HG03565 (cell line): ENCODE measurements at regions not wholly inside any gene's neighbourhood (a gene's known extent, or its start where the extent isn't known, plus 50 kb on each side); places are given as distances from the start of the nearest gene placed in this dataset.

Experiments
- ATAC-seq: cut with Tn5 transposase; IDR thresholded peaks from one replicate; pipeline ENCODE4 v1.9.1; 2021; ENCODE audit warnings: mild to moderate bottlenecking, moderate library complexity; ENCODE audit not compliant: unreplicated experiment

GRCh38 chr20:48166082-48166835 lies 381.0 kb upstream of the SULF2 start:
- ATAC-seq: no peak

GRCh38 chr20:48165401-48165685 lies 380.1 kb upstream of the SULF2 start:
- ATAC-seq: no peak

DNA sequence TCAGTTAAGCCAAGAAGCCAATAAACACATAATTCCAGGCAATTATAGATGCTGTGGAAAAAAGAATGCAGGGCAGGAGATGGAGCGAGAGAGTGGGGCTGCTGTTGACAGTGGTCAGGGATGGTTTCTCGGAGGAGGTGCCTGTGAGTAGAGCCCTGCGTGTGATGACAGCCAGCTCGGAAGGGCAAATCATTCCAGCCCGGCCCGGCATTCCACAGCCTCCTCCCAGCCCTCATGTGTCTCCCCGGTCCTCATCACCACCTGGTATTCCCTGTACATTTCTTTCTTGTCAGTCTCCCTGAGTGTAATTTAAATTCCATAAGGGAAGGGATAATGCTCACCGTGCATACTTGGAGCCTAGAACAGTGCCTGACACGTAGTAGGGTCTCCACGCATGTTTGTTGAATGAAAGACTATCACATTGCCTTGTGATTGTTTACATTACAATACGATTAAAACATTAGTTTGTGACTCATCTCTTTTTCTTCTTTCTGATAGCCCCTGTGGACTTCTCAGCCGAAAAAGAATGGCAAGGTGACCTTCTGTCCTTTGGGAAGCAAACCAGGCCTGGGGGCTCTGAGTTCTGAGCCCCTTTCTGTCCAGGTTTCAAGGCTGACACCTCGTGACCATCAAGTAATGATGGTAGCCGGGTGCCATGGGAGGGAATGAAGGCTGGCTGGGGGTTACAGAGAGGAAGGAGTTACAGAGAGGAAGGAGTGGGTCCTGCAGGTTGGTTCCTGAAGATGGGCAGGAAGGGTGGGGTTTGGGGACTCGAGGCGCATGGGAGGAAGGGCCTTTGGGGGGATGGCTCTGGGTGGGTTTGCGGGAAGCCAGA lies 379.5 kb upstream of the SULF2 start:
- ATAC-seq: no peak

DNA sequence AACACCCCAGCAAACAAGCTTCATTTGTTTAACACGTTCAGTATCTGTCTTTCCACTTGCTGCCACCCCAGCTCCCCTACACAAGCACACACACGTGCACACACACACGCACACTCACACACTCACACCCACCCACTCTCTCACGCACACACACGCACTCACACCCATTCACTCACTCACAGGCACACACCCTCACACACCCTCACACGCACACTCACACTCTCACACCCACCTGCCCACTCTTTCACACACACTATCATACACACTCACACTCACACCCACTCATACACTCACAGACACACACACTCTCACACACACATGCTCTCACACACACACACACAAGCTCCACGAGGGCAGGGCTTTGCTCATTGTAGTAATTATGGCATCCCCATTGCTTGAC lies 378.8 kb upstream of the SULF2 start:
- no peak for ATAC-seq

- no peak for ATAC-seq
Observed at GRCh38 chr20:48163505-48163904, 378.2 kb upstream of the SULF2 start.

- ATAC-seq: no peak
Observed at GRCh38 chr20:48162621-48163020, 377.3 kb upstream of the SULF2 start.

DNA sequence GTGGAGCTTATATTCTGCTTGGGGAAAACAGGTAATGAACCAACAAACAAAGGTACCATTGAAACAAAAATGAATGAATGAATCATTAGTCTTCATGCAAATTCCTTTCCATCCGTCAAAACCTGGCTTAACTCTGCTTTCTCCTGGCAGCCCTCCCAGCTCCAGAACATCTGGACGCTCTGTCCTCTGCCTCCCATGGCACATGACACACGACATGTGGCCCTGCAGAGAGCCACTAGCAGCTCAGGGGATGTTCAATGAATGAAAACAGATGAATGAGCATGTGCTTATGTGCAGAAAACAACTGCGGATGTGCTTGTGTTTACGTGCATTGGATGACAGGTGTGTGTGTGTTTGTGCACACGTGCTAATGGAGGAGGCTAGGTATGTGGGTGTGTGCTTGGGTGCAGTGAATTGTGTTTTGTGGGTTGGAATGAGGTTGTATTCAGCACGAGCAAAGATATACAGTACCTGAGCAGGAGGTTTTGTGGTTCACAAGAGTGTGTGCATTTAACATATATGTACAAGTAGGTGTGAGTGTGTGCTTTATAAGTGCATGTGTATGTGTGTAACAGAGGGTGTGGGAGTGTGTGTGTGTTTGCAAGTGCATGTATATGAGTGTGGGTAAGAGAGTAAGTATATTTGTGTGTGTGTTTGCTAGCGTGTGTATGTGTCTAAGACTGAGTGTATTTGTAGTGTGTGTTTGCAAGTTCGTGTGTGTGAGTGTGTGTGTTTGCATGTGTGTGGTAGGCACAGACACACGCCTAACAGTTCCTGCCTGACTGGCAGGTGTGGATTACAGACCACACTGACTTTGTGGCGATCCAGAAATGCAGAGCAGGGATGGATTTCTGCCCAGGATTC lies 374.1 kb upstream of the SULF2 start:
- no peak for ATAC-seq

DNA sequence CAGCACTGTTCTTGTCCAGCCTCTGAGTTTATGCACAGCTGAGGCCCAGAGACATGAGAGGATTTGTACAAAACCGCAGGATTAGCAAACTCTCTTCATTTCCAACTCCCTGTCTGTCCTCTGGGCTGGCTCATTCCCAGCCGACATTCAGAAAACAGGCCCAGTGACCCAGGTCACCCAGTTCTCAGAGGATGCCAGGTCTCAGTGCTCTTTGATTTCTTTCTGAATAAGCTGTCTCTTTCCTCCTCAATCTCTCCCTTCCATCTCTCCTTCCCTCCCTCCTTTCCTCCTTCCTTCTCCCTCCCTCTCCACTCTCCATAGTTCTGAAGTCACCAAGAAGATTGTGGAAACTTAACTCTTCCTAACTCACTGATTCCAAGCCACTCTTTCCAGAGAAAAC lies 372.7 kb upstream of the SULF2 start:
- no peak for ATAC-seq

DNA sequence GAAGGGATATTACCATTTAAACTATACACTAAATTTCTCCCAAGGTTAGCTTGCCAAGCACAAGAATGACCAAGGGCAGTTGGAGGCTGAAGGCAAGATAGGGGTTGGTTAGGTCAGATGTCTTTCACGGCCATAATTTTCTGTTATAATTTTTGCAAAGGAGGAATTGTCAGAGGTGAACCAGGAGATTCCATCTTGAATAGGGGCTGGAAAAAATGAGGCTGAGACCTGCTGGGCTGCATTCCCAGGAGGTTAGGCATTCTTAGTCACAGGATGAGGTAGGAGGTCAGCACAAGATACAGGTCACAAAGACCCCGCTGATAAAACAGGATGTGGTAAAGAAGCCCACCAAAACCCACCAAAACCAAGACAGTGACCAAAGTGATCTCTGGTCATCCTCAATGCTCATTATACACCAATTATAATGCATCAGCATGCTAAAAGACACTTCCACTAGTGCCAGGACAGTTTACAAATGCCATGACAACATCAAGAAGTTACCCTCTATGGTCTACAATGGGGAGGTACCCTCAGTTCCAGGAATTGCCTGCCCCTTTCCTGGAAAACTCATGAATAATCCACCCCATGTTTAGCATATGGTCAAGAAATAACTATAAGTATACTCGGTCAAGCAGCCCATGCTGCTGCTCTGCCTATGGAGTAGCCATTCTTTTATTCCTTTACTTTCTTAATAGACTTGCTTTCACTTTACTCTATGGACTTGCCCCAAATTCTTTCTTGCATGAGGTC lies 371.8 kb upstream of the SULF2 start:
- ATAC-seq: no peak

GRCh38 chr20:48156521-48156920 lies 371.2 kb upstream of the SULF2 start:
- ATAC-seq: no peak

GRCh38 chr20:48155268-48155667 lies 370.0 kb upstream of the SULF2 start:
- ATAC-seq: no peak

DNA sequence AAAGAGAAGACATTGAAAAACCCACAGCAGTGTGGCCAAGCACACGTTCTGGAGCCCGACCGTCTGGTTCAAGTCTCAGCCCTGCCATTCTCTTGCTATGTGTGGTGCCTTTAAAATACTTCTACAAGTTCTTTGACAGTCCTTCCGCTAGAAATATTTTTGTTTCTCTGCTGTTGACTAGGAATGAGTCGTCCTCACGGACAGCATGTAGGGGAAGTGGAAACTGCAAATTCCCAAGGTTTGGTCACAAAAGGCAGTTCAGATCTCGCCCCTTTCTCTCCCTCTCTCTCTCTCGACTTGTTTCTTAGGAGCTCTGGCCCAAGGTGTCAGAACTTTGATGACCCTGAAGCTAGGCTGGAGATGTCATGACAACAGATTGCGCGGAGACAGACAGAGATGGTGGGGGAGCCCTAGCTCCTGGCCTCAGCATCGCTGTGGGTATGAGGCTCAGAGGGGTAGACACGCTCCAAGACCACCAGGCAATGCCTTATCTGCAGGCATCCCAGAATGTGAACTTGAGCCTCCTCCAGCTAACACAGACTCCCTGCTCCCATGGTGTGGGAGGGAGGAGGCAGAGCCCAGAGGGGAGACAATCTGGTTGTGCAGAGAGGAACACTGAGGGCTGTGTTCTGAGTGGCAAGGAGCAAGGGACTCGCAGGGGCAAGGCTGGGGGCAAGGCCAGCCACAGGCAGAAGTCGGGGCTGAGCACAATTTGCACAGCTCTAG lies 368.9 kb upstream of the SULF2 start:
- ATAC-seq: no peak

DNA sequence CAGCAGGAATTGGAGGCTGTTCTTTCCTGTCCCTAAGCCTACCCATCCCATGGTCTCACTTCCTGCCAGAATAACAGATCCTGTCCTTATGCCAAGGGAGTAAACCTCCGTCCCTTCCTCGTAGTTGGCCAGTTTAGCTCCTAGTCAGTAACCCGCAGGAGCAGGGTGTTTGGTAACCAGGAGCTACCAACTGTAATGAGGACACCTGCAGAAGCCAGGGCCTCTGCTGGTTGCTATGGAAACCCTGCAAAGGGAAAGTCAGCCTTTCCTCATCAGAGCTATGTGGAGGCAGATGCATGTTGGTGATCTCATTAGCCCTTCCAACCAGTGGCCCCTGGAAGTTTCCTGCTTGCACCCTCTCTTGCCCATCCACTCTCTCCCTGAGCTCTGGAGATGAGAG lies 368.2 kb upstream of the SULF2 start:
- ATAC-seq: no peak

- no peak for ATAC-seq
Observed at GRCh38 chr20:48153103-48153502, 367.8 kb upstream of the SULF2 start.

DNA sequence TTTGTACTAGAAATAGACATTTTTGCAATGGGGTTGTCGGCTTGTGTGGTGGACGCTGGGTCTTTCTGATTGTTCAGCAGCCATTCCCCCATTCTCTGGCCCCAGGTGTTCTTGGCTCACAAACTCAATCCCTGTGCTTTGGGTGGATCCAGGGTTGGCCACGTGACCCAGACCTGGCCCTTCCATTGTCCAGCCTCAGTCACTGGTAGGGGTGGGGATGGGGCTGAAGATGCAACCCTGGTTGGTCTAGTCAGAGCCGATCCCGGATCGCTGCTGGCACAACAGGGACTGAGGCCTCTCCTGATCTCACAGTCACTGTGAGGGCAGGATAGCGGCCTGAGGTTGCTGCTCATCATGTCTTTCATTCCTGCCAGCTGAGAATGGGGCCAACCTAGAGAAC lies 365.3 kb upstream of the SULF2 start:
- no peak for ATAC-seq

DNA sequence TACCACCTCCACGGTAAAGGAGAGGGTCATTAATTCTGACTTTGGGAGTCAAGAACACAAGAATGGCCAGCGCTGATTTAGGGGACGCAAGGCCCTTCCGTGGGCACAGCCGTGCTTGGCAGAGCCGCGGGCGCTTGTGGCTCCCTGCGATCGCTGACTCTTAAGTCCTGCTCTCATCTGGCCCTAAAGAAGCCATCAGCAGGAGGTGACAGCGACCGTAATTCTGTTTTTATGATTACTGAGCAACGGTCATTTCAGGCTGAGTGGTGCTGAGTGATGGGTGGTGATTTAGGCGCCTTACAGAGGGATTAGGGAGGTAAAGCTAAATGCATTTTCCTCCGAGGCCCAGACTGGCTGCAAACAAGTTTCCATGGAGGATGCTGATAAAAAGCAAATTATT lies 364.6 kb upstream of the SULF2 start:
- no peak for ATAC-seq

- no peak for ATAC-seq
Observed at GRCh38 chr20:48148916-48149672, 363.8 kb upstream of the SULF2 start.

DNA sequence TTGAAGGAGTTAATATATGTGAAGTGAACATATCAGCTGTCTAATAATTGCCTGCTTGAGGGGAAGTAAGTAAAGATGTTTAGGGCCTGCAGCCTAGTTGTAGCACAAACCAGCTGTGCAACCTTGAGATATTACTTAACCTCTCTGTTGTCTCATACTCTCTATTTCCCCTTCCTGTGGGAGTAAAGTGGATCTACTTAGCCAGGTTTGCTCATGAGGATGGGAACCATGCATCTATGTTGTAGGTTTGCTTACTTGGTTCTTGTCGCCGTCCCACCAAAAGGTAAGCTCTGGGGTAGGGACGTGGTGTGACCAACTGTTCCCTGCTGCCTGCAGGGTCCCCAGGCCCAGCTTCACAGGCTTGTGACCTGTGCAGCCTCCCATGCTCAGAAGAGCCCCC lies 362.7 kb upstream of the SULF2 start:
- no peak for ATAC-seq

DNA sequence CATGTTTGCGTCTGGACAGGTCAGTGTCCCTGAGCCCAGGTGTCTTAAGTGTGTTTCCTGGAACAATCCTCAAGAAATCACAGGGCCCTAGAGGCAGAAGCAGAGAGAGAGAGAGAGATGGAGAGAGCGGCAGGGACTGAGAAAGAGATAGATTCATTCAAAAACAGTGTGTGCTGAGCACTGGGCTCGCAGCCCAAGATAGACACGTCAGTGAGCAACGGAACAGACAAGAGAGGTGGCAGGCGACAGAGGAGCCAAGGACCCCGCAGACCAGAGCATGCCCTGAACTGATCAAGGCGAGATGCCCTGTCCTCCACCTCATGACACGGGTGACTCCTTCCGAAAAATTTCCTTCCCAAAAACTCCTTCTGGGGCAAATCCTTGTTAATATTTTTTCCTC lies 362.0 kb upstream of the SULF2 start:
- no peak for ATAC-seq

GRCh38 chr20:48146877-48147276 lies 361.6 kb upstream of the SULF2 start:
- ATAC-seq: no peak
